H9 (cell line): ENCODE measurements at regions not wholly inside any gene's neighbourhood (a gene's known extent, or its start where the extent isn't known, plus 50 kb on each side); places are given as distances from the start of the nearest gene placed in this dataset.

ENCODE experiments used
- DNase-seq: peaks from one replicate; pipeline ENCODE4 v3.0.0-alpha.2; 2017
- H2AFZ ChIP-seq: one replicate; pipeline ENCODE4 v1.6.1; 2013; ENCODE audit warnings: mild to moderate bottlenecking, low read length, control low read depth, moderate library complexity
- H2AK5ac ChIP-seq: 2 replicates; pipeline ENCODE4 v1.6.1; 2013; ENCODE audit warnings: low read length, control low read depth, mixed read lengths; ENCODE audit not compliant: insufficient read length
- H2BK120ac ChIP-seq: one replicate; pipeline ENCODE4 v1.6.1; 2013; ENCODE audit warnings: low read depth, mild to moderate bottlenecking, low read length, control low read depth, inconsistent platforms; ENCODE audit not compliant: poor library complexity, severe bottlenecking
- H2BK12ac ChIP-seq: 2 replicates; pipeline ENCODE4 v1.6.1; 2013; ENCODE audit warnings: low read length, control low read depth, mixed read lengths, low read depth; ENCODE audit not compliant: insufficient read length
- H2BK15ac ChIP-seq: 2 replicates; pipeline ENCODE4 v1.6.1; 2013; ENCODE audit warnings: low read depth, low read length, control low read depth
- H2BK20ac ChIP-seq: one replicate; pipeline ENCODE4 v1.6.1; 2013; ENCODE audit warnings: low read depth, mild to moderate bottlenecking, low read length, control low read depth, inconsistent platforms; ENCODE audit not compliant: poor library complexity, severe bottlenecking
- H2BK5ac ChIP-seq: 2 replicates; pipeline ENCODE4 v1.6.1; 2013; ENCODE audit warnings: low read length, control low read depth, mixed read lengths; ENCODE audit not compliant: insufficient read length
- H3K14ac ChIP-seq: 2 replicates; pipeline ENCODE4 v1.6.1; 2013; ENCODE audit warnings: low read length, control low read depth; ENCODE audit not compliant: insufficient read depth
- H3K18ac ChIP-seq: 2 replicates; pipeline ENCODE4 v1.6.1; 2013; ENCODE audit warnings: low read depth, mild to moderate bottlenecking, mixed read lengths, low read length, control low read depth; ENCODE audit not compliant: insufficient read length
- H3K23ac ChIP-seq: 2 replicates; pipeline ENCODE4 v1.6.1; 2013; ENCODE audit warnings: low read length, control low read depth, mixed read lengths, low read depth; ENCODE audit not compliant: insufficient read length
- H3K23me2 ChIP-seq: 2 replicates; pipeline ENCODE4 v1.6.1; 2013; ENCODE audit warnings: low read depth, mild to moderate bottlenecking, mixed read lengths, low read length, control low read depth; ENCODE audit not compliant: insufficient read length, poor library complexity, severe bottlenecking
- H3K27ac ChIP-seq: 2 replicates; pipeline ENCODE4 v1.5.1; 2013; ENCODE audit warnings: low read length, control low read depth, mixed read lengths, low read depth; ENCODE audit not compliant: insufficient read length
- H3K27me3 ChIP-seq: 2 replicates; pipeline ENCODE4 v1.6.1; 2013; ENCODE audit warnings: low read length, control low read depth, inconsistent platforms; ENCODE audit not compliant: insufficient read depth
- H3K4ac ChIP-seq: 2 replicates; pipeline ENCODE4 v1.6.1; 2013; ENCODE audit warnings: low read depth, mild to moderate bottlenecking, control low read depth, inconsistent platforms, low read length, moderate library complexity
- H3K4me1 ChIP-seq: 2 replicates; pipeline ENCODE4 v1.6.1; 2013; ENCODE audit warnings: low read length, control low read depth, inconsistent platforms; ENCODE audit not compliant: insufficient read depth
- H3K4me2 ChIP-seq: 2 replicates; pipeline ENCODE4 v1.6.1; 2013; ENCODE audit warnings: low read length, control low read depth, mixed read lengths; ENCODE audit not compliant: insufficient read length, insufficient read depth
- H3K56ac ChIP-seq: 2 replicates; pipeline ENCODE4 v1.6.1; 2013; ENCODE audit warnings: low read depth, mild to moderate bottlenecking, mixed read lengths, low read length, control low read depth; ENCODE audit not compliant: insufficient read length
- H3K79me1 ChIP-seq: 2 replicates; pipeline ENCODE4 v1.6.1; 2013; ENCODE audit warnings: low read depth, mild to moderate bottlenecking, moderate library complexity, low read length, control low read depth, inconsistent platforms; ENCODE audit not compliant: insufficient read depth, poor library complexity, severe bottlenecking
- H3K79me2 ChIP-seq: 2 replicates; pipeline ENCODE4 v1.6.1; 2013; ENCODE audit warnings: low read length, control low read depth, inconsistent platforms; ENCODE audit not compliant: insufficient read depth
- H3K9ac ChIP-seq: 2 replicates; pipeline ENCODE4 v1.6.1; 2013; ENCODE audit warnings: low read length, control low read depth, mixed read lengths; ENCODE audit not compliant: insufficient read length; ENCODE audit errors: extremely low read depth
- H3K9me3 ChIP-seq: one replicate; pipeline ENCODE4 v1.6.1; 2013; ENCODE audit warnings: low read depth, low read length, inconsistent platforms; ENCODE audit not compliant: control insufficient read depth
- H3T11ph ChIP-seq: one replicate; pipeline ENCODE4 v1.6.1; 2013; ENCODE audit warnings: mild to moderate bottlenecking, low read length, control low read depth, inconsistent platforms
- H4K20me1 ChIP-seq: one replicate; pipeline ENCODE4 v1.6.1; 2013; ENCODE audit not compliant: control insufficient read depth, insufficient read length, insufficient read depth
- H4K5ac ChIP-seq: 2 replicates; pipeline ENCODE4 v1.6.1; 2013; ENCODE audit warnings: low read depth, mild to moderate bottlenecking, mixed read lengths, low read length, control low read depth; ENCODE audit not compliant: insufficient read length
- H4K8ac ChIP-seq: replicated peaks from 2 replicates; pipeline ENCODE4 v1.6.1; 2013; ENCODE audit warnings: low read length, control low read depth, mixed read lengths, low read depth; ENCODE audit not compliant: insufficient read length
- H4K91ac ChIP-seq: 2 replicates; pipeline ENCODE4 v1.6.1; 2013; ENCODE audit warnings: low read depth, mild to moderate bottlenecking, moderate library complexity, mixed read lengths, low read length, control low read depth; ENCODE audit not compliant: insufficient read length
- H3K27ac Mint-ChIP-seq, 3 experiments: 2 replicates in 2 of 3; 3 replicates in 1 of 3; pipeline ENCODE4 v1.8.0; 2020 to 2021; ENCODE audit warnings: mixed read lengths in 3 of 3, mild to moderate bottlenecking in 1 of 3, moderate library complexity in 1 of 3
- H3K27me3 Mint-ChIP-seq: 2 replicates; pipeline ENCODE4 v1.8.0; 2021; ENCODE audit warnings: low read depth, mild to moderate bottlenecking, moderate library complexity, mixed read lengths
- H3K36me3 Mint-ChIP-seq, 3 experiments: 2 replicates in 2 of 3; 3 replicates in 1 of 3; pipeline ENCODE4 v1.8.0; 2020 to 2021; ENCODE audit warnings: low read depth in 3 of 3, mixed read lengths in 3 of 3; ENCODE audit not compliant: insufficient read depth in 1 of 3
- H3K4me1 Mint-ChIP-seq, 2 experiments: 2 replicates each; pipeline ENCODE4 v1.8.0; 2020; ENCODE audit warnings: mixed read lengths in 2 of 2
- H3K4me3 Mint-ChIP-seq, 2 experiments: 2 replicates in 1 of 2; 3 replicates in 1 of 2; pipeline ENCODE4 v1.8.0; 2020 to 2021; ENCODE audit warnings: mild to moderate bottlenecking in 2 of 2, mixed read lengths in 2 of 2, moderate library complexity in 1 of 2
- H3K9me3 Mint-ChIP-seq, 2 experiments: 2 replicates in 1 of 2; 3 replicates in 1 of 2; pipeline ENCODE4 v1.8.0; 2020; ENCODE audit warnings: mild to moderate bottlenecking in 2 of 2, mixed read lengths in 2 of 2, moderate library complexity in 1 of 2
- CTCF ChIP-seq: fragments of 200-600 bp; sonication (generic); conservative IDR thresholded peaks from 3 replicates; pipeline ENCODE4 v1.8.0; 2021; ENCODE audit warnings: antibody characterized with exemption, mild to moderate bottlenecking
- WGBS: extraction: QIAGEN DNeasy Blood & Tissue Kit; methylation state at CpG from one replicate; pipeline ENCODE4 v1.1.7; 2013; ENCODE audit warnings: missing lambda C conversion rate, low lambda C conversion rate, mixed read lengths; ENCODE audit not compliant: insufficient read length; ENCODE audit errors: extremely low coverage; 5-methylcytosine and 5-hydroxymethylcytosine counted together

GRCh38 chr11:104339380-104339831, 175.5 kb upstream of the PDGFD start:
- WGBS: no CpG with 5 or more reads among the region's 10 CpGs
- H3K4me2 ChIP-seq: no peak overlapping the region
- no peaks in the 10 kb centered on the region for H3K4me1 ChIP-seq
- H3K4me3 Mint-ChIP-seq: no peak overlapping the region
- 0 out of 5 replicates have a peak, but pooled peaks cover 0 to 2% of the 10 kb centered on the region in 2 experiments for H3K9me3 Mint-ChIP-seq
- H2BK120ac ChIP-seq: no peak overlapping the region
- no peak overlapping the region for H3T11ph ChIP-seq
- H3K4ac ChIP-seq: no peak overlapping the region
- H2BK12ac ChIP-seq: no peak overlapping the region
- no peaks in the 10 kb centered on the region for H3K4me1 Mint-ChIP-seq
- H4K91ac ChIP-seq: no peak overlapping the region
- no peak for TF ChIP-seq CTCF
- H3K27me3 ChIP-seq: no peaks in the 10 kb centered on the region
- no peaks in the 10 kb centered on the region for H3K79me1 ChIP-seq
- H2BK15ac ChIP-seq: no peak overlapping the region
- H3K9ac ChIP-seq: no peak overlapping the region
- H3K79me2 ChIP-seq: no peaks in the 10 kb centered on the region
- H4K5ac ChIP-seq: no peak overlapping the region
- no peak overlapping the region for H2AK5ac ChIP-seq
- H3K27me3 Mint-ChIP-seq: no peaks in the 10 kb centered on the region
- no peak overlapping the region for H2BK20ac ChIP-seq
- H3K9me3 ChIP-seq: no peaks in the 10 kb centered on the region
- no peak overlapping the region for H2BK5ac ChIP-seq
- no peak overlapping the region for H3K27ac Mint-ChIP-seq
- no peak overlapping the region for H2AFZ ChIP-seq
- no peak overlapping the region for H3K14ac ChIP-seq
- H3K36me3 Mint-ChIP-seq: peaks cover 0 to 6% (median 4%) of the 10 kb centered on the region in 3 experiments; a peak in 4 of 7 replicates
- H3K27ac ChIP-seq: no peak overlapping the region
- H3K23me2 ChIP-seq: no peaks in the 10 kb centered on the region
- no peak overlapping the region for H4K8ac ChIP-seq
- no peak overlapping the region for H3K18ac ChIP-seq
- no peaks in the 10 kb centered on the region for H4K20me1 ChIP-seq
- H3K56ac ChIP-seq: no peak overlapping the region
- H3K23ac ChIP-seq: no peak overlapping the region
- DNase-seq: no peak
